B cell (primary cell): ENCODE measurements at regions not wholly inside any gene's neighbourhood (a gene's known extent, or its start where the extent isn't known, plus 50 kb on each side); places are given as distances from the start of the nearest gene placed in this dataset.

Experiments
- ATAC-seq: fragments of 200-7000 bp; cut with Tn5 transposase; one replicate; pipeline ENCODE4 v1.10.0; 2021; ENCODE audit warnings: low read depth, mild to moderate bottlenecking, moderate number of reproducible peaks, moderate library complexity
- CTCF ChIA-PET: fragments of 350-600 bp; sonication (Branson Sonifier 250); formaldehyde crosslinking; loops from one replicate; lab custom pipeline; 2021; ENCODE audit warnings: antibody characterized with exemption, inconsistent platforms; lab: Charles Lee
- POLR2A ChIA-PET: fragments of 350-600 bp; sonication (Branson Sonifier 250); formaldehyde crosslinking; loops from one replicate; lab custom pipeline; 2021; ENCODE audit warnings: antibody characterized with exemption; lab: Charles Lee
- DNase-seq: peaks from one replicate; pipeline ENCODE4 v3.0.0; 2013
- H2AFZ ChIP-seq: 2 replicates; pipeline ENCODE4 v1.6.1; 2012; ENCODE audit warnings: mild to moderate bottlenecking, low read depth, low read length; ENCODE audit not compliant: insufficient read depth, poor library complexity, severe bottlenecking
- H3K27ac ChIP-seq, 2 donors: 1 replicate in 1 of 2; 2 replicates in 1 of 2; pipeline ENCODE4 v1.5.1; 2012 to 2013; ENCODE audit warnings: low read length in 2 of 2, mild to moderate bottlenecking in 2 of 2, moderate library complexity in 1 of 2
- H3K27me3 ChIP-seq, 4 experiments: fragments of 200-600 bp in 1 of 4; sonication (generic) in 1 of 4; replicated peaks in 1 of 4; 1 replicate in 2 of 4; 2 replicates in 2 of 4; pipeline versions ENCODE4 v1.6.1 to v1.7.0; 2013 to 2016; ENCODE audit warnings: low read length in 3 of 4, mild to moderate bottlenecking in 2 of 4, mixed read lengths in 1 of 4, moderate library complexity in 1 of 4; ENCODE audit not compliant: insufficient read depth in 4 of 4, control insufficient read depth in 3 of 4; ENCODE audit errors: control extremely low read depth in 1 of 4
- H3K36me3 ChIP-seq, 2 experiments: replicated peaks in 1 of 2; 1 replicate in 1 of 2; 2 replicates in 1 of 2; pipeline versions ENCODE4 v1.6.1 to v1.7.1; 2013; ENCODE audit warnings: low read length in 1 of 2; ENCODE audit not compliant: insufficient read depth in 2 of 2, control insufficient read depth in 1 of 2; ENCODE audit errors: control extremely low read depth in 1 of 2, extremely low read depth in 1 of 2
- H3K4me1 ChIP-seq, 2 donors: fragments of 200-600 bp in 1 of 2; sonication (generic) in 1 of 2; 1 replicate in 1 of 2; 2 replicates in 1 of 2; pipeline versions ENCODE4 v1.5.1 to v1.6.1; 2013 to 2017; ENCODE audit warnings: low read length in 2 of 2; ENCODE audit not compliant: control insufficient read depth in 2 of 2, insufficient read depth in 2 of 2
- H3K4me2 ChIP-seq: replicated peaks from 2 replicates; pipeline ENCODE3; 2012; ENCODE audit warnings: mild to moderate bottlenecking, low read depth, low read length; ENCODE audit not compliant: poor library complexity, severe bottlenecking
- H3K4me3 ChIP-seq, 5 experiments: fragments of 200-600 bp in 1 of 5; sonication (generic) in 1 of 5; 1 replicate in 3 of 5; 2 replicates in 2 of 5; pipeline versions ENCODE4 v1.5.1 to v1.7.0; 2011 to 2016; ENCODE audit warnings: low read length in 4 of 5, mild to moderate bottlenecking in 4 of 5, low read depth in 2 of 5, control low read depth in 1 of 5, moderate library complexity in 1 of 5; ENCODE audit not compliant: insufficient read depth in 1 of 5; ENCODE audit errors: control extremely low read depth in 1 of 5, extremely low read depth in 1 of 5
- H3K79me2 ChIP-seq: fragments of 200-600 bp; sonication (generic); one replicate; pipeline ENCODE4 v1.6.0; 2016; ENCODE audit warnings: low read length; ENCODE audit not compliant: control insufficient read depth, insufficient read depth
- H3K9ac ChIP-seq: fragments of 200-600 bp; sonication (generic); 2 replicates; pipeline ENCODE4 v1.6.1; 2017; ENCODE audit warnings: mild to moderate bottlenecking, low read length, moderate library complexity
- H3K9me3 ChIP-seq, 3 donors: one replicate each; pipeline versions ENCODE4 v1.6.1 to v1.7.1; 2013; ENCODE audit warnings: low read length in 2 of 3; ENCODE audit not compliant: control insufficient read depth in 2 of 3, insufficient read depth in 1 of 3; ENCODE audit errors: control extremely low read depth in 1 of 3
- H4K20me1 ChIP-seq: 2 replicates; pipeline ENCODE4 v1.6.0; 2012; ENCODE audit warnings: mild to moderate bottlenecking, low read length; ENCODE audit not compliant: insufficient read depth, control insufficient read depth, poor library complexity, severe bottlenecking
- H3K27ac Mint-ChIP-seq: one replicate; pipeline ENCODE4 v1.8.0; 2021; ENCODE audit warnings: mixed read lengths
- H3K27me3 Mint-ChIP-seq: one replicate; pipeline ENCODE4 v1.8.0; 2021; ENCODE audit warnings: mixed read lengths
- H3K4me1 Mint-ChIP-seq: one replicate; pipeline ENCODE4 v1.8.0; 2021; ENCODE audit warnings: mixed read lengths
- H3K4me3 Mint-ChIP-seq: one replicate; pipeline ENCODE4 v1.8.0; 2021; ENCODE audit warnings: mixed read lengths
- H3K9me3 Mint-ChIP-seq: one replicate; pipeline ENCODE4 v1.8.0; 2022; ENCODE audit warnings: mixed read lengths; ENCODE audit not compliant: insufficient read depth
- EZH2 ChIP-seq: IDR thresholded peaks from 2 replicates; pipeline ENCODE4 v1.6.1; 2012; ENCODE audit warnings: borderline replicate concordance, low read depth, mild to moderate bottlenecking, moderate library complexity, low read length; ENCODE audit not compliant: insufficient read depth, poor library complexity, severe bottlenecking
- WGBS: methylation state at CpG from one replicate; pipeline ENCODE4 v1.1.5; 2013; ENCODE audit warnings: missing lambda C conversion rate; ENCODE audit not compliant: insufficient coverage; 5-methylcytosine and 5-hydroxymethylcytosine counted together
- intact Hi-C: fragments of 100-400 bp; cut with micrococcal nuclease; formaldehyde crosslinking; loops from one replicate; pipeline ENCODE4 v1.10.0; 2022
- TF ChIP-seq, protein P1 (sequence below): fragments of 200-600 bp; IDR thresholded peaks from one replicate; pipeline ENCODE4 v1.8.0; 2022; ENCODE audit warnings: antibody characterized with exemption, mild to moderate bottlenecking

GRCh38 chr1:181326348-181326747, 157.0 kb upstream of the CACNA1E start:
- TF ChIP-seq, protein P1, sequence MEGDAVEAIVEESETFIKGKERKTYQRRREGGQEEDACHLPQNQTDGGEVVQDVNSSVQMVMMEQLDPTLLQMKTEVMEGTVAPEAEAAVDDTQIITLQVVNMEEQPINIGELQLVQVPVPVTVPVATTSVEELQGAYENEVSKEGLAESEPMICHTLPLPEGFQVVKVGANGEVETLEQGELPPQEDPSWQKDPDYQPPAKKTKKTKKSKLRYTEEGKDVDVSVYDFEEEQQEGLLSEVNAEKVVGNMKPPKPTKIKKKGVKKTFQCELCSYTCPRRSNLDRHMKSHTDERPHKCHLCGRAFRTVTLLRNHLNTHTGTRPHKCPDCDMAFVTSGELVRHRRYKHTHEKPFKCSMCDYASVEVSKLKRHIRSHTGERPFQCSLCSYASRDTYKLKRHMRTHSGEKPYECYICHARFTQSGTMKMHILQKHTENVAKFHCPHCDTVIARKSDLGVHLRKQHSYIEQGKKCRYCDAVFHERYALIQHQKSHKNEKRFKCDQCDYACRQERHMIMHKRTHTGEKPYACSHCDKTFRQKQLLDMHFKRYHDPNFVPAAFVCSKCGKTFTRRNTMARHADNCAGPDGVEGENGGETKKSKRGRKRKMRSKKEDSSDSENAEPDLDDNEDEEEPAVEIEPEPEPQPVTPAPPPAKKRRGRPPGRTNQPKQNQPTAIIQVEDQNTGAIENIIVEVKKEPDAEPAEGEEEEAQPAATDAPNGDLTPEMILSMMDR = no peak
- Histone ChIP-seq H3K27ac (no peak overlapping the region), H2AFZ (no peak overlapping the region), H4K20me1 (no peaks in the 10 kb centered on the region), H3K27me3 (peaks cover 0 to 10% (median 0%) of the 10 kb centered on the region in 4 experiments), H3K9ac (no peak overlapping the region), H3K79me2 (no peaks in the 10 kb centered on the region), H3K4me1 (no peaks in the 10 kb centered on the region), H3K36me3 (no peaks in the 10 kb centered on the region), H3K4me3 (no peak overlapping the region), H3K4me2 (no peak overlapping the region), H3K9me3 (no peaks in the 10 kb centered on the region)
- ChIA-PET POLR2A (no interaction called here), CTCF (no interaction called here)
- H3K9me3 Mint-ChIP-seq = peaks cover 2% of the 10 kb centered on the region
- H3K27me3 Mint-ChIP-seq = peaks cover 29% of the 10 kb centered on the region
- 93% methylated on average over 3 of the region's 3 CpGs for WGBS
- H3K27ac Mint-ChIP-seq = no peak overlapping the region
- intact Hi-C loops = no loop called here
- no peak for DNase-seq
- no peak overlapping the region for H3K4me3 Mint-ChIP-seq
- ATAC-seq = no peak
- H3K4me1 Mint-ChIP-seq = no peaks in the 10 kb centered on the region

GRCh38 chr1:181327796-181328195, 155.5 kb upstream of the CACNA1E start:
- Mint-ChIP-seq H3K27ac (no peak overlapping the region), H3K4me3 (no peak overlapping the region), H3K4me1 (no peaks in the 10 kb centered on the region), H3K9me3 (peaks cover 2% of the 10 kb centered on the region), H3K27me3 (peaks cover 28% of the 10 kb centered on the region)
- no peaks in the 10 kb centered on the region for H4K20me1 ChIP-seq
- no peaks in the 10 kb centered on the region for H3K4me1 ChIP-seq
- ChIA-PET POLR2A (no interaction called here), CTCF (no interaction called here)
- H3K4me2 ChIP-seq = no peak overlapping the region
- H3K4me3 ChIP-seq = no peak overlapping the region
- no peak for TF ChIP-seq EZH2
- TF ChIP-seq, protein P1 = no peak
- no peak for ATAC-seq
- no peaks in the 10 kb centered on the region for H3K79me2 ChIP-seq
- no peak overlapping the region for H3K9ac ChIP-seq
- DNase-seq = no peak
- intact Hi-C loops = no loop called here
- H2AFZ ChIP-seq = no peak overlapping the region
- peaks cover 0 to 10% (median 0%) of the 10 kb centered on the region in 4 experiments for H3K27me3 ChIP-seq
- no peaks in the 10 kb centered on the region for H3K36me3 ChIP-seq
- peaks cover 0 to under 1% (median 0%) of the 10 kb centered on the region in 3 donors for H3K9me3 ChIP-seq
- H3K27ac ChIP-seq = no peak overlapping the region
- 93% methylated on average over 3 of the region's 4 CpGs for WGBS
